Vagina (tissue), 2 donors: ENCODE measurements at regions not wholly inside any gene's neighbourhood (a gene's known extent, or its start where the extent isn't known, plus 50 kb on each side); places are given as distances from the start of the nearest gene placed in this dataset.

Source experiments
- DNase-seq, 2 donors: peaks; one replicate each; pipeline ENCODE4 v3.0.0-alpha.2; 2017; ENCODE audit errors: extremely low spot score in 2 of 2
- H3K27ac ChIP-seq: fragments of 200-600 bp; sonication (generic); one replicate; pipeline ENCODE4 v1.5.1; 2019
- H3K27me3 ChIP-seq: fragments of 200-600 bp; sonication (generic); one replicate; pipeline ENCODE4 v1.5.1; 2019
- H3K36me3 ChIP-seq, 2 donors: fragments of 200-600 bp; sonication (generic); one replicate each; pipeline ENCODE4 v1.5.1; 2017 to 2019
- H3K4me1 ChIP-seq: fragments of 200-600 bp; sonication (generic); one replicate; pipeline ENCODE4 v1.5.1; 2019
- H3K4me3 ChIP-seq, 2 donors: fragments of 200-600 bp; sonication (generic); 1 replicate in 1 of 2; 2 replicates in 1 of 2; pipeline ENCODE4 v1.5.1; 2016 to 2019
- H3K9me3 ChIP-seq: fragments of 200-600 bp; sonication (generic); one replicate; pipeline ENCODE4 v1.5.1; 2019
- CTCF ChIP-seq, 3 experiments: fragments of 450-650 bp in 2 of 3; fragments of 200-600 bp in 1 of 3; sonication (generic) in 1 of 3; IDR thresholded peaks; one replicate each; pipeline ENCODE4 v1.5.1; 2017 to 2019; ENCODE audit warnings: antibody characterized with exemption in 3 of 3, mild to moderate bottlenecking in 2 of 3, moderate library complexity in 2 of 3
- POLR2A ChIP-seq, 2 donors: fragments of 450-650 bp; IDR thresholded peaks; one replicate each; pipeline ENCODE4 v1.6.1; 2017; ENCODE audit warnings: antibody characterized with exemption in 2 of 2, mild to moderate bottlenecking in 2 of 2, moderate library complexity in 2 of 2
- POLR2AphosphoS5 ChIP-seq, 2 donors: sonication (generic); formaldehyde crosslinking; IDR thresholded peaks; one replicate each; pipeline ENCODE4 v1.9.0; 2017; ENCODE audit warnings: antibody characterized with exemption in 2 of 2, mild to moderate bottlenecking in 2 of 2, low read depth in 1 of 2; ENCODE audit not compliant: insufficient read depth in 1 of 2
- intact Hi-C: fragments of 100-400 bp; cut with DNase I; formaldehyde crosslinking; loops from one replicate; pipeline ENCODE4 v1.15.1; 2023

- Histone ChIP-seq H3K27me3 (no peaks in the 10 kb centered on the region), H3K27ac (no peak overlapping the region), H3K4me1 (peaks cover 6% of the 10 kb centered on the region), H3K36me3 (no peaks in the 10 kb centered on the region), H3K4me3 (no peak overlapping the region), H3K9me3 (no peaks in the 10 kb centered on the region)
- intact Hi-C loops = no loop called here
- no peak for DNase-seq
- TF ChIP-seq POLR2AphosphoS5 (IDR thresholded peaks at IDR 0.05; ENCODE audit: insufficient read depth in 1 of 2, low read depth in 1 of 2) (no peak), CTCF (IDR thresholded peaks at IDR 0.05) (no peak), POLR2A (IDR thresholded peaks at IDR 0.05) (no peak)
These were observed 55.9 kb upstream of the RERGL start for GRCh38 chr12:18145924-18146323.

GRCh38 chr12:18141048-18141982 lies 51.3 kb upstream of the RERGL start:
- intact Hi-C loops = no loop called here
- DNase-seq = no peak
- no peak overlapping the region for H3K27ac ChIP-seq

GRCh38 chr12:18139989-18140596 lies 50.1 kb upstream of the RERGL start:
- intact Hi-C loops = no loop called here
- no peaks in the 10 kb centered on the region for H3K27me3 ChIP-seq
- peaks cover 14% of the 10 kb centered on the region for H3K4me1 ChIP-seq
- no peaks in the 10 kb centered on the region for H3K36me3 ChIP-seq
- TF ChIP-seq CTCF (IDR thresholded peaks at IDR 0.05) (peak; percentile 34 to 82 (median 57)), POLR2AphosphoS5 (IDR thresholded peaks at IDR 0.05; ENCODE audit: insufficient read depth in 1 of 2, low read depth in 1 of 2) (no peak)
- H3K27ac ChIP-seq = no peak overlapping the region
- no peak overlapping the region for H3K4me3 ChIP-seq
- no peaks in the 10 kb centered on the region for H3K9me3 ChIP-seq
- no peak for DNase-seq

More at GRCh38 chr12:18141048-18141982, 51.3 kb upstream of the RERGL start:
- TF ChIP-seq POLR2AphosphoS5 (IDR thresholded peaks at IDR 0.05; ENCODE audit: insufficient read depth in 1 of 2, low read depth in 1 of 2) (no peak), CTCF (IDR thresholded peaks at IDR 0.05) (no peak), POLR2A (IDR thresholded peaks at IDR 0.05) (no peak)
- Histone ChIP-seq H3K4me1 (peaks cover 14% of the 10 kb centered on the region), H3K36me3 (no peaks in the 10 kb centered on the region), H3K9me3 (no peaks in the 10 kb centered on the region), H3K27me3 (no peaks in the 10 kb centered on the region), H3K4me3 (no peak overlapping the region)
